GM18508 (cell line): ENCODE measurements at regions not wholly inside any gene's neighbourhood (a gene's known extent, or its start where the extent isn't known, plus 50 kb on each side); places are given as distances from the start of the nearest gene placed in this dataset.
A peak's percentile ranks its signal among the peaks of the same experiment; 100 is the strongest.

Experiments used
- ATAC-seq: cut with Tn5 transposase; IDR thresholded peaks from one replicate; pipeline ENCODE4 v1.9.1; 2021; ENCODE audit warnings: moderate number of reproducible peaks; ENCODE audit not compliant: insufficient read depth, unreplicated experiment

GRCh38 chr2:168371273-168372019, 84.6 kb upstream of the CERS6 start:
- peak; percentile 91 for ATAC-seq

- ATAC-seq = no peak
These were observed 82.6 kb upstream of the CERS6 start for GRCh38 chr2:168373468-168373867.

DNA sequence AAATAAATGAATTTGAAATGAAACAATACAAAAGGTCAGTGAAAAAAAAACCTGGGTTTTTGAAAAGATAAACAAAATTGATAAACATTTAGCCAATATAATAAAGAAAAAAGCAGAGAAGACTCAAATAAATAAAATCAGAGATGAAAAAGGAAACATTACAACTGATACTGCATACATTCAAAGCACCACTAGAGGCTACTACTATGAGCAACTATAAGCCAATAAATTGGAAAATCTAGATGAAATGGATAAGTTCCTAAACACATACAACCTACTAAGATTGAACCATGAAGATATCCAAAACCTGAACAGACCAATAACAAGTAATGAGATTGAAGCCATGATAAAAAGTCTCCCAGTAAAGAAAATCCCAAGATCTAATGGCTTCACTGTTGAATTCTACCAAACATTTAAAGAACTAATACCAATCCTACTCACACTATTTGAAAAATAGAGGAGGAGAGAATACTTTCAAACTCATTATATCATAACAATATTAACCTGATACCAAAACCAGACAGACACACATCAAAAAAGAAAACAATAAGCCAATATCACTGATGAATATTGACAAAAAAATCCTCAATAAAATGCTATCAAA, 80.8 kb upstream of the CERS6 start:
- ATAC-seq = no peak

- no peak for ATAC-seq
These were observed 77.0 kb upstream of the CERS6 start for GRCh38 chr2:168378960-168379669.

- ATAC-seq = no peak
These were observed 75.6 kb upstream of the CERS6 start for GRCh38 chr2:168380500-168380899.

DNA sequence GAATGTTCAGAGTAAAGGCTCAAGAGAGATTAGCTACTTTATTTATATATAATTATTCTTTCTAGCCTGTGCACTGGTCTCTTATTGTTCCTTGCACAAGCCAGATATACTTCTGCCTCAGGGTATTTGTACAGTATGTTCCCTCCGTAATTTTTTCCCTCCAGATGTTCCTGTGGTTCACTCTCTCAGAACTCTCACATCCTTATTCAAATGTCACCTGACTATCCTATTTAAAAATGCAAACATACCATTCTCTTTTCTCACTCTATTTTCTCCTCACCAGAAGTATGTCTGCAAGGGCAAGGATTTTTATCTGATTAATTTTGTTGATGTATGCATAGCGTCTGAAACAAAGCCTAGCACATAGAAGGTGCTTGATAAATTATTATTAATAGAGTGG, 64.0 kb upstream of the CERS6 start:
- no peak for ATAC-seq

GRCh38 chr2:168392797-168393196, 63.3 kb upstream of the CERS6 start:
- ATAC-seq = no peak

- ATAC-seq = no peak
These were observed 61.8 kb upstream of the CERS6 start for GRCh38 chr2:168394262-168394661.

DNA sequence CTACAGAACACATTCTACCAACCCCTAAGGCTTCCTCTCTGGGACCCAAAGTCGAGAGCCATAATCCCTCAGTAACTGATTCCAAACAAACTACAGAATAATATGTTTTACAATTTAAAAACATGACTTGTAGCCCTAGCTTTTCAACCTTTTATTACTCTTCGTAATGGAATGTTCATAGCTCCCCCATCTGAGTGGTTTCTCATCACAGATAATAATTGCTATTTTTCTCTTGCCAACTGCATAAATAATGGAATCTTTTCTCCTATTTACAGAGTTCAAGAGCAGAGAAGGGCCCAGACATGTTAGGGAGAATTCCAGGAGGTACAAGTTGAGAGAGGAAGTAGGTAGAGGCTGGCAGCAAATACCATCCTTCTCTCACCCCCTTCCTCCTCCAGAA, 59.9 kb upstream of the CERS6 start:
- no peak for ATAC-seq

- no peak for ATAC-seq
These were observed 58.4 kb upstream of the CERS6 start for GRCh38 chr2:168397629-168398028.

GRCh38 chr2:168401048-168401556, 55.0 kb upstream of the CERS6 start:
- no peak for ATAC-seq

- ATAC-seq = no peak
These were observed 54.3 kb upstream of the CERS6 start for GRCh38 chr2:168401771-168402170.

DNA sequence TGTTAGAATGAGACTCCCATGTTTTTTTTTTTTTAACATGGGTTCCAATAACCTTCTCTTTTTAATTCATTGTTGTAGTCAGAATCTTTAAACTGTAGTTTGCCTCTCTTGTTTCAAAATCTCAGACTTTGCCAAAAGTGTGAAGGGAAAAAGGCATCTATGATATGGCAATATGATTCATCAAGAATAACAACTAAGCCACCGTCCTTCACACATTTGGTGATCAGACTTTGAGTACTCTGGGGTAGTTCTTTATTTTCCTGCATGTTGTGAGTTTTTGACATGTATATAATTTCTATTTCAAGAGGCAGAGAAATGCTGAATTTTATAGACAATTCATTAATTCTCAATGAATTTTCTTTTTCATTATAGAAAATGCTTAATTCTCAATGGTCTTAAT, 53.5 kb upstream of the CERS6 start:
- ATAC-seq = no peak

DNA sequence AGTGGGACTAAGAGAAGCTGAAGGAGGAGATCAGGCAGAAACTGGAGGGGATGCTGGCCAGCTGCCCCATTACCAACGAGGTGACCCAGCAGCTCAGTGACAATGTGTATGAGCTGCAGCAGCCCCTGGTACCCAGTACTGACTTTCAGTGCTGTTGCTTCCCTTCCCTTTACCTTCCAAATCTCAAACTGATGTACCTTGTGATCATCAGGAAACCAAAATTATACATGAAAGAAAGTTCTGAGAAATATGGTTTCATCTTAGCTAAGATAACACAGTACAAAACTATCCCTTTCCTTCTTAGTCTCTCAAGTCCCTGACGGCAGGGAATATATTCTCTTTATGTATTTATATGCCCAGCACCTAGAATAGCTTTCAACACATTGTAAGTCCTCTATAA, 52.3 kb upstream of the CERS6 start:
- no peak for ATAC-seq

- ATAC-seq = no peak
These were observed 51.3 kb upstream of the CERS6 start for GRCh38 chr2:168404764-168405163.
